GM21717 (cell line): ENCODE measurements at regions not wholly inside any gene's neighbourhood (a gene's known extent, or its start where the extent isn't known, plus 50 kb on each side); places are given as distances from the start of the nearest gene placed in this dataset.
"Not testable (repeated sequence)": the region's sequence is repeated elsewhere in the genome, so short reads cannot be mapped to it uniquely, and the experiment has no call there.

Experiments used
- ATAC-seq: cut with Tn5 transposase; IDR thresholded peaks from one replicate; pipeline ENCODE4 v1.9.1; 2021; ENCODE audit warnings: mild to moderate bottlenecking, moderate library complexity; ENCODE audit not compliant: unreplicated experiment

GRCh38 chr16:52657924-52658323 lies 111.0 kb upstream of the TOX3 start:
- no peak for ATAC-seq

GRCh38 chr16:52655916-52656315 lies 109.0 kb upstream of the TOX3 start:
- not testable (repeated sequence) for ATAC-seq

- not testable (repeated sequence) for ATAC-seq
Measured at GRCh38 chr16:52655156-52655555, 108.2 kb upstream of the TOX3 start.

- ATAC-seq, result no peak
Measured at GRCh38 chr16:52652033-52652432, 105.1 kb upstream of the TOX3 start.

- ATAC-seq, result no peak
Measured at GRCh38 chr16:52650789-52651188, 103.8 kb upstream of the TOX3 start.

- no peak for ATAC-seq
Measured at GRCh38 chr16:52650318-52650717, 103.4 kb upstream of the TOX3 start.

- no peak for ATAC-seq
Measured at GRCh38 chr16:52649870-52650269, 102.9 kb upstream of the TOX3 start.

- no peak for ATAC-seq
Measured at GRCh38 chr16:52647588-52647987, 100.6 kb upstream of the TOX3 start.

GRCh38 chr16:52643006-52643405 lies 96.1 kb upstream of the TOX3 start:
- no peak for ATAC-seq

- no peak for ATAC-seq
Measured at GRCh38 chr16:52634528-52634927, 87.6 kb upstream of the TOX3 start.

- no peak for ATAC-seq
Measured at GRCh38 chr16:52634104-52634503, 87.2 kb upstream of the TOX3 start.

GRCh38 chr16:52633230-52633629 lies 86.3 kb upstream of the TOX3 start:
- no peak for ATAC-seq

GRCh38 chr16:52631711-52632110 lies 84.8 kb upstream of the TOX3 start:
- ATAC-seq, result no peak

- no peak for ATAC-seq
Measured at GRCh38 chr16:52630711-52631110, 83.8 kb upstream of the TOX3 start.

- ATAC-seq, result no peak
Measured at GRCh38 chr16:52629296-52629695, 82.4 kb upstream of the TOX3 start.

GRCh38 chr16:52624891-52625290 lies 77.9 kb upstream of the TOX3 start:
- ATAC-seq, result no peak

- no peak for ATAC-seq
Measured at GRCh38 chr16:52621651-52622050, 74.7 kb upstream of the TOX3 start.

- ATAC-seq, result no peak
Measured at GRCh38 chr16:52618753-52619497, 72.0 kb upstream of the TOX3 start.

- no peak for ATAC-seq
Measured at GRCh38 chr16:52617591-52617990, 70.6 kb upstream of the TOX3 start.

- no peak for ATAC-seq
Measured at GRCh38 chr16:52613508-52613907, 66.6 kb upstream of the TOX3 start.

- no peak for ATAC-seq
Measured at GRCh38 chr16:52611817-52612673, 65.1 kb upstream of the TOX3 start.

GRCh38 chr16:52603015-52603414 lies 56.1 kb upstream of the TOX3 start:
- no peak for ATAC-seq
